Right lung (tissue), 2 donors: ENCODE measurements at regions not wholly inside any gene's neighbourhood (a gene's known extent, or its start where the extent isn't known, plus 50 kb on each side); places are given as distances from the start of the nearest gene placed in this dataset.

Source experiments
- DNase-seq, 2 donors: peaks; one replicate each; pipeline ENCODE4 v3.0.0-alpha.2; 2013

DNA sequence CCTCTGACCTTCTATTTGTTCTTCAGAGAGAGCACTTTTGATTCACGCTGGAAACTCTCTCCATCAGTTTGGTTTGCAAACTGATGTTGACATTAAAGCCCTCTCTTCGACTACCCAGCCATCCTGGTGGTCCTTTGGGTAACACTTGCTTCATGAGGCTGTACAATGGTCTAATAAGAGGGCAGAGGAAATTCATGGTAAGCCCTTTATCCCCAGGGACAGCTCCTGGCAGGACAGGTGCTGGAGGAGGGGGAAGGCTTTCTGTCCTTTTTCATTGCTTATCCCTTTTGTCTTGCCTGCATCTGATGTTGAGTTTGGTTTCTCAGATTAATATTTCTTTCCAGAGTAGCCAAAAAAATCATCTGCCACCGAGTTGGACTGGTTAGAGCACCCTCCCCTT is 52.1 kb upstream of the CD93 start:
- DNase-seq, result no peak

DNA sequence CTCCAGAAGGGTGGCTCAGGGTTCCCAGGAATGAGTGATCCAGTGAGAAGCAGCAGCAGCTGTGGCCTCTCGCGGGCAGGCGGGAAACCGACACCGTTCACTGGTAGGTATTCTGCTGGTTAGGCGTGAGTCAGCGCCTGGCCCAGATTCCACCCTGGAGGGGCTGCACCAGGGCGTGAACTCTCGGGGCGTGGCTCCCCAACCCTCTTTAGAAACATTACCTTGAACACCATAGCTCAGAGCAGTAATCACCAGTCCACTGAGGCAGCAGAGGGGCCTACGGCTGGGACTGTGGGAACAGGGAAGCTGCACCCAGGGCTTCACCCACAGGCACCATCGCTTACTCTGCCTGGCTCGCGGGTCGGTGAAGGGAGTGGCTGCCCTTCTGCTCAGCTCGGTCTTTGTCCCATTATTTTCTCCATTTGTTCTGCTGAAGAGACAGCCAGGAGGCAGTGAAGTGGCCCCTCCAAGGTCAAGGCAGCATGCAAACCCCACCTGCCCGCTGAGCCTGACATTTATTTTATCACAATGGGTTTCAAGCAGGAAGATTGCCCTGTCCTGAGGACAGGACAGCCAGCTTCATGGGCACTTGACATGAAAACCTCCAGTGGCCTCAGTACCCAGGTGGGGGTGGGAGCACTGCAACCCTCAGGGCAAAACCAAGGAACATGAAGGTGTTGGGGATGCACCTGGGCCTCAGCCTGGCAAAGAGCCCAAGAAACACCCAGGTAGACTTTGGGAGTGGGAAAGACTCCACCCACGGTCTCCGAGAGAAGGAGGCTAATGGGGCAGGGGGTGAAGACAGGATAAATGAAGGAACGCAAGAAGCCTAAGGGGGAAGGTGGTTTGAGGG is 51.0 kb upstream of the CD93 start:
- DNase-seq, result no peak

GRCh38 chr20:23135449-23136420 is 49.6 kb upstream of the CD93 start:
- no peak for DNase-seq
